Prostate gland (tissue), 2 donors: ENCODE measurements at regions not wholly inside any gene's neighbourhood (a gene's known extent, or its start where the extent isn't known, plus 50 kb on each side); places are given as distances from the start of the nearest gene placed in this dataset.

Experiments used
- POLR2A ChIP-seq: fragments of 450-650 bp; IDR thresholded peaks from one replicate; pipeline ENCODE4 v1.6.1; 2016; ENCODE audit warnings: antibody characterized with exemption, mild to moderate bottlenecking
- POLR2AphosphoS5 ChIP-seq: sonication (generic); formaldehyde crosslinking; IDR thresholded peaks from one replicate; pipeline ENCODE4 v1.6.1; 2017; ENCODE audit warnings: antibody characterized with exemption
- TF ChIP-seq, protein P1 (sequence below), 4 experiments: fragments of 200-600 bp in 2 of 4; fragments of 450-650 bp in 2 of 4; sonication (generic) in 2 of 4; IDR thresholded peaks; 1 replicate in 3 of 4; 2 replicates in 1 of 4; pipeline ENCODE4 v1.5.1; 2016 to 2019; ENCODE audit warnings: antibody characterized with exemption in 4 of 4, mild to moderate bottlenecking in 2 of 4, moderate library complexity in 2 of 4

DNA sequence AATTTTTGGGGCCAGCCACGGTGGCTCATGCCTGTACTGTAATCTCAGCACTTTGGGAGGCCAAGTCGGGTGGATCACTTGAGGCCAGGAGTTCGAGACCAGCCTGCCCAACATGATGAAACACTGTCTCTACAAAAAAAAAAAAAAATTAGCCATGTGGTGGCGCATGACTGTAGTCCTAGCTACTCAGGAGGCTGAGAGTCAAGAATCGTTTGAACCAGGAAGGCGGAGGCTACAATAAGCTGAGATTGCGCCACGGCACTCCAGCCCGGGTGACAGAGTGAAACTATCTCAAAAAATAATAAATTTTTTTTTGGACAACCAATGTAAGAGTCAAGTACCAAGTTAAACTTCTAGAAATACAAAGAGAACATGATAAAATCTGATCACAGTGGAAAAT is 164.6 kb downstream of the AVL9 start:
- TF ChIP-seq, protein P1, sequence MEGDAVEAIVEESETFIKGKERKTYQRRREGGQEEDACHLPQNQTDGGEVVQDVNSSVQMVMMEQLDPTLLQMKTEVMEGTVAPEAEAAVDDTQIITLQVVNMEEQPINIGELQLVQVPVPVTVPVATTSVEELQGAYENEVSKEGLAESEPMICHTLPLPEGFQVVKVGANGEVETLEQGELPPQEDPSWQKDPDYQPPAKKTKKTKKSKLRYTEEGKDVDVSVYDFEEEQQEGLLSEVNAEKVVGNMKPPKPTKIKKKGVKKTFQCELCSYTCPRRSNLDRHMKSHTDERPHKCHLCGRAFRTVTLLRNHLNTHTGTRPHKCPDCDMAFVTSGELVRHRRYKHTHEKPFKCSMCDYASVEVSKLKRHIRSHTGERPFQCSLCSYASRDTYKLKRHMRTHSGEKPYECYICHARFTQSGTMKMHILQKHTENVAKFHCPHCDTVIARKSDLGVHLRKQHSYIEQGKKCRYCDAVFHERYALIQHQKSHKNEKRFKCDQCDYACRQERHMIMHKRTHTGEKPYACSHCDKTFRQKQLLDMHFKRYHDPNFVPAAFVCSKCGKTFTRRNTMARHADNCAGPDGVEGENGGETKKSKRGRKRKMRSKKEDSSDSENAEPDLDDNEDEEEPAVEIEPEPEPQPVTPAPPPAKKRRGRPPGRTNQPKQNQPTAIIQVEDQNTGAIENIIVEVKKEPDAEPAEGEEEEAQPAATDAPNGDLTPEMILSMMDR (IDR thresholded peaks at IDR 0.05): no peak
- TF ChIP-seq POLR2A (no peak), POLR2AphosphoS5 (no peak)
